SK-N-SH (cell line): ENCODE measurements at regions not wholly inside any gene's neighbourhood (a gene's known extent, or its start where the extent isn't known, plus 50 kb on each side); places are given as distances from the start of the nearest gene placed in this dataset.

Experiments used
- CTCF ChIA-PET: fragments of 300-600, 350-600 bp; formaldehyde crosslinking; extraction: SDS; loops from one replicate; lab custom pipeline; 2021; lab: Yijun Ruan, JAX
- POLR2A ChIA-PET: fragments of 350-600 bp; sonication (Branson Sonifier 250); formaldehyde crosslinking; extraction: SDS; loops from one replicate; lab custom pipeline; 2020; ENCODE audit warnings: antibody characterized with exemption, inconsistent platforms; lab: Yijun Ruan, JAX
- DNase-seq: peaks from one replicate; pipeline ENCODE4 v3.0.0; 2012
- H2AFZ ChIP-seq: fragments of 200-600 bp; sonication (generic); 2 replicates; pipeline ENCODE4 v1.8.1; 2016; ENCODE audit warnings: antibody characterized with exemption, mild to moderate bottlenecking, low read depth
- H3F3A ChIP-seq: fragments of 200-600 bp; sonication (generic); replicated peaks from 2 replicates; pipeline ENCODE3; 2016; ENCODE audit warnings: antibody characterized with exemption, mild to moderate bottlenecking; ENCODE audit not compliant: insufficient read depth
- H3K27ac ChIP-seq, 2 experiments: fragments of 200-500 bp in 1 of 2; fragments of 200-600 bp in 1 of 2; sonication (Bioruptor generic) in 1 of 2; sonication (generic), shearing (Covaris generic) in 1 of 2; 2 replicates each; pipeline versions ENCODE4 v1.5.1 to v1.6.1; 2014 to 2016; ENCODE audit warnings: low read depth in 2 of 2, inconsistent platforms in 1 of 2, low read length in 1 of 2, mild to moderate bottlenecking in 1 of 2, mixed read lengths in 1 of 2
- H3K27me3 ChIP-seq: fragments of 200-600 bp; sonication (generic), shearing (Covaris generic); 2 replicates; pipeline ENCODE4 v1.6.1; 2016; ENCODE audit warnings: mixed run types; ENCODE audit not compliant: insufficient read depth
- H3K36me3 ChIP-seq, 2 experiments: fragments of 200-500 bp in 1 of 2; fragments of 200-600 bp in 1 of 2; sonication (Bioruptor generic) in 1 of 2; sonication (generic) in 1 of 2; replicated peaks in 1 of 2; 2 replicates each; pipeline versions ENCODE3 to v1.5.1; 2014 to 2016; ENCODE audit warnings: low read length in 1 of 2, mild to moderate bottlenecking in 1 of 2; ENCODE audit not compliant: insufficient read depth in 2 of 2, control insufficient read depth in 1 of 2
- H3K4me1 ChIP-seq, 2 experiments: fragments of 200-500 bp in 1 of 2; fragments of 200-600 bp in 1 of 2; sonication (Bioruptor generic) in 1 of 2; sonication (generic), shearing (Covaris generic) in 1 of 2; 2 replicates each; pipeline versions ENCODE4 v1.5.1 to v1.6.1; 2014 to 2016; ENCODE audit warnings: low read depth in 1 of 2, low read length in 1 of 2, mixed run types in 1 of 2; ENCODE audit not compliant: insufficient read depth in 2 of 2, control insufficient read depth in 1 of 2
- H3K4me2 ChIP-seq: fragments of 200-600 bp; sonication (generic), shearing (Covaris generic); 2 replicates; pipeline ENCODE4 v1.6.1; 2017; ENCODE audit warnings: mixed run types
- H3K4me3 ChIP-seq, 2 experiments: fragments of 200-500 bp in 1 of 2; fragments of 200-600 bp in 1 of 2; sonication (Bioruptor generic) in 1 of 2; sonication (generic), shearing (Covaris generic) in 1 of 2; 2 replicates each; pipeline versions ENCODE4 v1.5.1 to v1.8.1; 2014 to 2016; ENCODE audit warnings: low read depth in 2 of 2, inconsistent platforms in 1 of 2, low read length in 1 of 2, mild to moderate bottlenecking in 1 of 2, mixed read lengths in 1 of 2, moderate library complexity in 1 of 2
- H3K79me2 ChIP-seq: fragments of 200-600 bp; sonication (generic); 2 replicates; pipeline ENCODE4 v1.8.1; 2017; ENCODE audit warnings: mild to moderate bottlenecking; ENCODE audit not compliant: insufficient read depth
- H3K9ac ChIP-seq: fragments of 200-600 bp; sonication (generic); 2 replicates; pipeline ENCODE4 v1.6.1; 2017; ENCODE audit warnings: mixed run types
- H3K9me2 ChIP-seq: fragments of 200-600 bp; sonication (generic); 2 replicates; pipeline ENCODE4 v1.6.1; 2017; ENCODE audit warnings: mixed run types
- H3K9me3 ChIP-seq: fragments of 200-600 bp; sonication (generic); 2 replicates; pipeline ENCODE4 v1.6.1; 2017; ENCODE audit warnings: mixed run types, mild to moderate bottlenecking, moderate library complexity
- H4K20me1 ChIP-seq: fragments of 200-600 bp; sonication (generic); 2 replicates; pipeline ENCODE4 v1.6.1; 2017; ENCODE audit warnings: mild to moderate bottlenecking, mixed run types; ENCODE audit not compliant: insufficient read depth
- EZH2phosphoT487 ChIP-seq: fragments of 200-600 bp; sonication (generic); IDR thresholded peaks from 2 replicates; pipeline ENCODE4 v1.6.1; 2017; ENCODE audit warnings: low read depth, mixed run types, mild to moderate bottlenecking, antibody characterized with exemption, moderate library complexity, borderline replicate concordance
- FOSL2 ChIP-seq: IDR thresholded peaks from 2 replicates; pipeline ENCODE4 v1.4.0; 2012; ENCODE audit warnings: low read depth, mild to moderate bottlenecking, moderate library complexity, borderline replicate concordance
- FOXM1 ChIP-seq: IDR thresholded peaks from 2 replicates; pipeline ENCODE4 v1.4.0; 2012; ENCODE audit warnings: low read depth, mild to moderate bottlenecking
- JUND ChIP-seq: IDR thresholded peaks from 2 replicates; pipeline ENCODE4 v1.4.0; 2012
- NRF1 ChIP-seq: IDR thresholded peaks from 2 replicates; pipeline ENCODE4 v1.6.1; 2012; ENCODE audit warnings: low read depth, mild to moderate bottlenecking, low read length
- RAD21 ChIP-seq: IDR thresholded peaks from 2 replicates; pipeline ENCODE4 v1.6.1; 2012; ENCODE audit warnings: mild to moderate bottlenecking, low read length
- RCOR1 ChIP-seq: fragments of 150-350 bp; IDR thresholded peaks from 2 replicates; pipeline ENCODE4 v1.6.1; 2017; ENCODE audit warnings: antibody characterized with exemption, low read length
- RFX5 ChIP-seq: IDR thresholded peaks from 2 replicates; pipeline ENCODE4 v1.6.1; 2012; ENCODE audit warnings: mild to moderate bottlenecking, improper control_type of control experiment, low read length
- RXRA ChIP-seq: IDR thresholded peaks from 2 replicates; pipeline ENCODE4 v1.4.0; 2012; ENCODE audit warnings: low read depth, mild to moderate bottlenecking, borderline replicate concordance
- SIN3A ChIP-seq: IDR thresholded peaks from 2 replicates; pipeline ENCODE4 v1.6.1; 2012; ENCODE audit warnings: low read depth, mild to moderate bottlenecking, low read length, moderate library complexity, borderline replicate concordance
- SMC3 ChIP-seq: IDR thresholded peaks from 2 replicates; pipeline ENCODE4 v1.6.1; 2012; ENCODE audit warnings: low read depth, low read length, improper control_type of control experiment
- TAF1 ChIP-seq: IDR thresholded peaks from 2 replicates; pipeline ENCODE4 v1.6.1; 2012; ENCODE audit warnings: low read depth, mild to moderate bottlenecking, low read length, moderate library complexity, borderline replicate concordance
- TCF12 ChIP-seq: IDR thresholded peaks from 2 replicates; pipeline ENCODE4 v1.4.0; 2012
- TEAD4 ChIP-seq: IDR thresholded peaks from 2 replicates; pipeline ENCODE4 v1.4.0; 2012; ENCODE audit warnings: mild to moderate bottlenecking, borderline replicate concordance; ENCODE audit not compliant: insufficient read depth
- WGBS: methylation state at CpG from one replicate; pipeline ENCODE4 v1.1.6; 2017; ENCODE audit warnings: low lambda C conversion rate; 5-methylcytosine and 5-hydroxymethylcytosine counted together
- TF ChIP-seq, protein P1 (sequence below): fragments of 200-600 bp; sonication (generic); IDR thresholded peaks from 2 replicates; pipeline ENCODE4 v1.6.1; 2017; ENCODE audit warnings: antibody characterized with exemption, mild to moderate bottlenecking, moderate library complexity
- TF ChIP-seq, protein P2 (sequence below): fragments of 150-350 bp; IDR thresholded peaks from 2 replicates; pipeline ENCODE4 v1.6.1; 2016; ENCODE audit warnings: mild to moderate bottlenecking, low read depth, low read length
- TF ChIP-seq, protein P3 (sequence below): fragments of 150-350 bp; IDR thresholded peaks from 2 replicates; pipeline ENCODE4 v1.6.1; 2017; ENCODE audit warnings: antibody characterized with exemption, low read length, low read depth, borderline replicate concordance
- TF ChIP-seq, protein P4 (sequence below): IDR thresholded peaks from 2 replicates; pipeline ENCODE4 v1.4.0; 2012; ENCODE audit warnings: low read depth

DNA sequence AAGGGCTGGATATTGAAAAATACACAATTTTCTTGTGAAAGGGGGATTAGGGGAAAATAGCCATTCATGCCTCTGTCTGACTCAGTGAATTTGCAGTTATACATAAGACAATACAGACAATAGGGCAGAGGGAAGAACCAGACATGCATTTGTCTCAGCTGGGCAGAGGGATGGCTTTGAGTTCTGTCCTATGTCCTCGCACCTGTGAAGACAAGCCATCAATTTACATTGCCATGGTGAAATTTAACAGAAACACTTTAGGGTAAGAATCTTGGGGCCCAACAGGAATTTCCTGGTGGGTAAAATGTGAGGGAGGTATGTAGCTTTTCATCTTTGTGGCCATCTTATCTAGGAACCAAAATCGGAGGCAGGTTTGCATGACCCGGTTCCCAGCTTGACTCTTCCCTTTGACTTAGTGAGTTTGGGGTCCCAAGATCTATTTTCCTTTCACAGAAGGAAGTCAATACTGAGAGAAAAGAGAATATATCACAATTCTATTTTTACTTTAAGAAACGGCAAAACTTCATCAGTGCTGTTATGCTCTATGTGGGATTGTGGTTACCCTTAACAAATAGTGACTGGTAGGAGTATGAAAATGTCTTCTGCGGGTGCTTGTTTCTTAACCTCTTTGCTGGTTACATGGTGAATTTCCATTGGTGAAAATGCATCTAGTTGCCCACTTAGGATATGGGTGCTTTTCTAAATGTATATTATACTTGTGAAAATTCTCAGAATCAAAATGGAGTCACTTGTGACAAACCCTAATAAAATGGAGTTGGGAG, 221.8 kb downstream of the SPP2 start:
- Histone ChIP-seq H2AFZ (no peak overlapping the region), H3K4me1 (no peaks in the 10 kb centered on the region), H3K36me3 (no peaks in the 10 kb centered on the region), H3K4me3 (no peak overlapping the region), H3K4me2 (no peak overlapping the region), H3K79me2 (no peaks in the 10 kb centered on the region), H3K27me3 (no peaks in the 10 kb centered on the region), H3F3A (no peaks in the 10 kb centered on the region), H4K20me1 (no peaks in the 10 kb centered on the region), H3K9me2 (no peaks in the 10 kb centered on the region), H3K9me3 (no peaks in the 10 kb centered on the region; the same call in 1 of the 2 replicates), H3K9ac (no peak overlapping the region)
- no peak for DNase-seq
- WGBS: 94% methylated on average over 5 of the region's 5 CpGs
- ChIA-PET CTCF (interaction anchor here (1.2 to 2.0 kb wide), 3 partner anchors 14 to 136 kb away, joined by 3 to 5 read pairs (median 4); no protein-coding TSS in a partner anchor), POLR2A (no interaction called here)
- TF ChIP-seq, protein P1, sequence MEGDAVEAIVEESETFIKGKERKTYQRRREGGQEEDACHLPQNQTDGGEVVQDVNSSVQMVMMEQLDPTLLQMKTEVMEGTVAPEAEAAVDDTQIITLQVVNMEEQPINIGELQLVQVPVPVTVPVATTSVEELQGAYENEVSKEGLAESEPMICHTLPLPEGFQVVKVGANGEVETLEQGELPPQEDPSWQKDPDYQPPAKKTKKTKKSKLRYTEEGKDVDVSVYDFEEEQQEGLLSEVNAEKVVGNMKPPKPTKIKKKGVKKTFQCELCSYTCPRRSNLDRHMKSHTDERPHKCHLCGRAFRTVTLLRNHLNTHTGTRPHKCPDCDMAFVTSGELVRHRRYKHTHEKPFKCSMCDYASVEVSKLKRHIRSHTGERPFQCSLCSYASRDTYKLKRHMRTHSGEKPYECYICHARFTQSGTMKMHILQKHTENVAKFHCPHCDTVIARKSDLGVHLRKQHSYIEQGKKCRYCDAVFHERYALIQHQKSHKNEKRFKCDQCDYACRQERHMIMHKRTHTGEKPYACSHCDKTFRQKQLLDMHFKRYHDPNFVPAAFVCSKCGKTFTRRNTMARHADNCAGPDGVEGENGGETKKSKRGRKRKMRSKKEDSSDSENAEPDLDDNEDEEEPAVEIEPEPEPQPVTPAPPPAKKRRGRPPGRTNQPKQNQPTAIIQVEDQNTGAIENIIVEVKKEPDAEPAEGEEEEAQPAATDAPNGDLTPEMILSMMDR: no peak
- no peak for TF ChIP-seq TEAD4
- TF ChIP-seq TAF1: no peak
- no peak for TF ChIP-seq RFX5
- no peak for TF ChIP-seq JUND
- no peak for TF ChIP-seq FOXM1
- no peak for TF ChIP-seq FOSL2
- TF ChIP-seq, all 33 proteins: peak for 0
- H3K27ac ChIP-seq: no peak overlapping the region

DNA sequence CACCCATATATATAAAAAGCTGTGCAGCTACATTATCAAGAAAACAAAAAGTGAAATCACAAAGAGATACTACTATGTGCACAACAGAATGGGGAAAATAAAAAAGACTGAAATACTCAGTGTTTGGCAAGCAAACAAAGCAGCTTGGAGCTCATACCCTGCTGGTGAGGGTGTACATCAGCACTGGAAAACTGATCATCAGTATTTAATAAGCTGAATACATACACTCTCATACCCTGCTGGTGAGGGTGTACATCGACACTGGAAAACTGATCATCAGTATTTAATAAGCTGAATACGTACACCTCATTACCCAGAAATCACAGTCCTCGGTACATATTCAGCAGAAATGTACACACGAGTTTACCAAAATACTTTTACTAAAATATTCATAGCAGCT, 220.8 kb downstream of the SPP2 start:
- WGBS: 80% methylated on average over 4 of the region's 4 CpGs
- ChIA-PET POLR2A (no interaction called here), CTCF (interaction anchor here (0.6 to 2.0 kb wide), 4 partner anchors 14 to 169 kb away, joined by 3 to 5 read pairs (median 4); no protein-coding TSS in a partner anchor)
- Histone ChIP-seq H3K9me3 (no peaks in the 10 kb centered on the region; the same call in 1 of the 2 replicates), H3K27ac (no peak overlapping the region), H3F3A (no peaks in the 10 kb centered on the region), H3K79me2 (no peaks in the 10 kb centered on the region), H3K27me3 (no peaks in the 10 kb centered on the region), H3K36me3 (no peaks in the 10 kb centered on the region), H2AFZ (no peak overlapping the region), H3K4me3 (no peak overlapping the region), H4K20me1 (no peaks in the 10 kb centered on the region), H3K4me1 (no peaks in the 10 kb centered on the region), H3K9me2 (no peaks in the 10 kb centered on the region), H3K4me2 (no peak overlapping the region), H3K9ac (no peak overlapping the region)
- no peak for DNase-seq
- TF ChIP-seq, protein P2, sequence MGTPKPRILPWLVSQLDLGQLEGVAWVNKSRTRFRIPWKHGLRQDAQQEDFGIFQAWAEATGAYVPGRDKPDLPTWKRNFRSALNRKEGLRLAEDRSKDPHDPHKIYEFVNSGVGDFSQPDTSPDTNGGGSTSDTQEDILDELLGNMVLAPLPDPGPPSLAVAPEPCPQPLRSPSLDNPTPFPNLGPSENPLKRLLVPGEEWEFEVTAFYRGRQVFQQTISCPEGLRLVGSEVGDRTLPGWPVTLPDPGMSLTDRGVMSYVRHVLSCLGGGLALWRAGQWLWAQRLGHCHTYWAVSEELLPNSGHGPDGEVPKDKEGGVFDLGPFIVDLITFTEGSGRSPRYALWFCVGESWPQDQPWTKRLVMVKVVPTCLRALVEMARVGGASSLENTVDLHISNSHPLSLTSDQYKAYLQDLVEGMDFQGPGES: no peak
- TF ChIP-seq FOXM1: no peak
- TF ChIP-seq RAD21: no peak
- no peak for TF ChIP-seq NRF1
- TF ChIP-seq, protein P3, sequence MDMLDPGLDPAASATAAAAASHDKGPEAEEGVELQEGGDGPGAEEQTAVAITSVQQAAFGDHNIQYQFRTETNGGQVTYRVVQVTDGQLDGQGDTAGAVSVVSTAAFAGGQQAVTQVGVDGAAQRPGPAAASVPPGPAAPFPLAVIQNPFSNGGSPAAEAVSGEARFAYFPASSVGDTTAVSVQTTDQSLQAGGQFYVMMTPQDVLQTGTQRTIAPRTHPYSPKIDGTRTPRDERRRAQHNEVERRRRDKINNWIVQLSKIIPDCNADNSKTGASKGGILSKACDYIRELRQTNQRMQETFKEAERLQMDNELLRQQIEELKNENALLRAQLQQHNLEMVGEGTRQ: no peak
- TF ChIP-seq RFX5: no peak
- no peak for TF ChIP-seq TAF1
- no peak for TF ChIP-seq RCOR1
- TF ChIP-seq SMC3: no peak
- TF ChIP-seq SIN3A: no peak
- TF ChIP-seq FOSL2: no peak
- TF ChIP-seq, protein P4, sequence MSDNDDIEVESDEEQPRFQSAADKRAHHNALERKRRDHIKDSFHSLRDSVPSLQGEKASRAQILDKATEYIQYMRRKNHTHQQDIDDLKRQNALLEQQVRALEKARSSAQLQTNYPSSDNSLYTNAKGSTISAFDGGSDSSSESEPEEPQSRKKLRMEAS: no peak
- TF ChIP-seq EZH2phosphoT487: no peak
- TF ChIP-seq RXRA: no peak
- TF ChIP-seq TCF12: no peak
- TF ChIP-seq, protein P1: no peak
